A549 (cell line): ENCODE measurements at regions not wholly inside any gene's neighbourhood (a gene's known extent, or its start where the extent isn't known, plus 50 kb on each side); places are given as distances from the start of the nearest gene placed in this dataset.

Experiments used
- ATOH8 ChIP-seq: fragments of 250-450 bp; sonication (Bioruptor Pico); IDR thresholded peaks from 2 replicates; pipeline ENCODE4 v1.5.0; 2020; ENCODE audit warnings: low read depth, mild to moderate bottlenecking, moderate library complexity
- CBX8 ChIP-seq: fragments of 200-600 bp; sonication (generic); IDR thresholded peaks from 2 replicates; pipeline ENCODE4 v1.6.1; 2016
- CTCF ChIP-seq: fragments of >200 bp; sonication (Bioruptor Twin); formaldehyde crosslinking; IDR thresholded peaks from 3 replicates; pipeline ENCODE4 v1.5.1; 2016
- EP300 ChIP-seq, 2 experiments: fragments of >200 bp; sonication (Bioruptor Twin); formaldehyde crosslinking; IDR thresholded peaks; 2 replicates in 1 of 2; 3 replicates in 1 of 2; pipeline ENCODE4 v1.6.1; 2016 to 2017
- FOXS1 ChIP-seq: fragments of 250-450 bp; sonication (Bioruptor Pico); IDR thresholded peaks from 2 replicates; pipeline ENCODE4 v1.5.0; 2020; ENCODE audit warnings: mild to moderate bottlenecking, moderate library complexity
- HOXB13 ChIP-seq: fragments of 250-450 bp; sonication (Bioruptor Pico); IDR thresholded peaks from 2 replicates; pipeline ENCODE4 v1.5.0; 2020; ENCODE audit warnings: low read depth, mild to moderate bottlenecking, moderate library complexity
- MAFK ChIP-seq: fragments of 450-650 bp; IDR thresholded peaks from 2 replicates; pipeline ENCODE4 v1.6.1; 2014; ENCODE audit not compliant: partially characterized antibody
- POLR2A ChIP-seq: IDR thresholded peaks from 2 replicates; pipeline ENCODE4 v1.6.1; 2012; ENCODE audit warnings: mild to moderate bottlenecking, low read length
- REST ChIP-seq: fragments of 200-600 bp; sonication (generic); IDR thresholded peaks from 2 replicates; pipeline ENCODE4 v1.6.1; 2016; ENCODE audit warnings: antibody characterized with exemption, mild to moderate bottlenecking, moderate library complexity

GRCh38 chr20:55704458-55704857 is 300.9 kb downstream of the CBLN4 start:
- TF ChIP-seq POLR2A (no peak), CTCF (no peak), CBX8 (no peak), EP300 (IDR thresholded peaks at IDR 0.05) (no peak), FOXS1 (CRISPR knock-in tag) (no peak), HOXB13 (CRISPR knock-in tag) (no peak), MAFK (no peak), REST (no peak), ATOH8 (CRISPR knock-in tag) (no peak)
